ENCODE measurements at regions not wholly inside any gene's neighbourhood (a gene's known extent, or its start where the extent isn't known, plus 50 kb on each side); places are given as distances from the start of the nearest gene placed in this dataset.

GRCh38 chr20:22974354-22974753 is 60.8 kb upstream of the SSTR4 start:
- H2BK20ac ChIP-seq (ENCODE audit: low read depth, low read length) = no peak overlapping the region
- H3K36me3 ChIP-seq (ENCODE audit: control insufficient read depth, insufficient read depth, low read length) = no peaks in the 10 kb centered on the region
- H2BK120ac ChIP-seq (ENCODE audit: low read depth, low read length) = no peak overlapping the region
- no peak for ATAC-seq (ENCODE audit: low read depth)
- no peak for DNase-seq
- H3K79me1 ChIP-seq (ENCODE audit: low read depth in 1 of 2, low read length in 2 of 2) = no peaks in the 10 kb centered on the region
- no peaks in the 10 kb centered on the region for H3K9me3 ChIP-seq (ENCODE audit: control insufficient read depth, insufficient read depth, low read length)
- no peak overlapping the region for H3K4me3 ChIP-seq (ENCODE audit: insufficient read depth, low read depth, low read length)
- no peak overlapping the region for H3K4me2 ChIP-seq (ENCODE audit: low read depth, low read length)
- no peak overlapping the region for H3K9ac ChIP-seq (ENCODE audit: low read depth, low read length)
- peaks cover 3% of the 10 kb centered on the region for H3K27me3 ChIP-seq (ENCODE audit: control insufficient read depth, insufficient read depth, low read length)
- no peak overlapping the region for H3K18ac ChIP-seq (ENCODE audit: low read depth, low read length)
- no peak overlapping the region for H2BK15ac ChIP-seq (ENCODE audit: low read depth, low read length)
- no peak overlapping the region for H4K5ac ChIP-seq (ENCODE audit: low read depth, low read length)
- no peak overlapping the region for H2AK9ac ChIP-seq (replicated peaks; ENCODE audit: low read depth, low read length, poor library complexity)
- H3K14ac ChIP-seq (replicated peaks; ENCODE audit: low read depth, low read length) = no peak overlapping the region
- H4K8ac ChIP-seq (ENCODE audit: low read depth in 2 of 2, low read length in 2 of 2) = no peak overlapping the region
- intact Hi-C loops (cut with micrococcal nuclease) (loop anchor here (1.0 to 10.0 kb wide), 2 partner anchors 250 to 283 kb away; no protein-coding TSS in a partner anchor), in situ Hi-C loops (cut with MboI; ENCODE audit: low sequenced_read_pairs) (no loop called here), dilution Hi-C loops (cut with HindIII; ENCODE audit: low sequenced_read_pairs, unreplicated experiment) (no loop called here)
- TF ChIP-seq CEBPB (IDR thresholded peaks at IDR 0.05; ENCODE audit: low read depth, low read length) (no peak), RAD21 (IDR thresholded peaks at IDR 0.05; ENCODE audit: low read length) (peak; percentile 47), CTCF (conservative IDR thresholded peaks at IDR 0.05; ENCODE audit: low read depth, low read length) (peak; percentile 33), ELK1 (IDR thresholded peaks at IDR 0.05; ENCODE audit: borderline replicate concordance, low read depth, low read length) (no peak), MAZ (IDR thresholded peaks at IDR 0.05; ENCODE audit: borderline replicate concordance, low read depth, low read length) (no peak), FOS (IDR thresholded peaks at IDR 0.05; ENCODE audit: low read depth, low read length) (no peak), MXI1 (IDR thresholded peaks at IDR 0.05; ENCODE audit: borderline replicate concordance, low read depth, low read length) (no peak), POLR2A (IDR thresholded peaks at IDR 0.05; ENCODE audit: low read depth, low read length) (no peak), SMC3 (IDR thresholded peaks at IDR 0.05; ENCODE audit: low read depth, low read length) (peak; percentile 35; the same call in 1 of the 2 replicates), NFE2L2 (IDR thresholded peaks at IDR 0.05; ENCODE audit: low read depth, low read length) (no peak), BHLHE40 (IDR thresholded peaks at IDR 0.05; ENCODE audit: low read depth, low read length) (no peak), CHD1 (IDR thresholded peaks at IDR 0.05; ENCODE audit: low read depth, low read length) (no peak), USF2 (IDR thresholded peaks at IDR 0.05; ENCODE audit: low read depth, low read length) (no peak), MAFK (IDR thresholded peaks at IDR 0.05; ENCODE audit: low read depth, low read length) (no peak), RFX5 (IDR thresholded peaks at IDR 0.05; ENCODE audit: low read depth, low read length) (no peak), RCOR1 (IDR thresholded peaks at IDR 0.05; ENCODE audit: insufficient replicate concordance, low read length) (no peak)
- H2BK5ac ChIP-seq (ENCODE audit: low read depth, low read length, poor library complexity, severe bottlenecking) = no peak overlapping the region
- H3K23ac ChIP-seq (ENCODE audit: low read depth, low read length) = no peak overlapping the region
- WGBS, 2 experiments (ENCODE audit: extremely low coverage in 2 of 2, insufficient read length in 1 of 2) = no CpG with 5 or more reads among the region's 1 CpG
- H2AFZ ChIP-seq (replicated peaks; ENCODE audit: low read length, poor library complexity) = no peak overlapping the region
- H3K56ac ChIP-seq (ENCODE audit: extremely low read depth, insufficient read depth, low read length) = no peak overlapping the region
- BruUV-seq (replicated peaks) = no TSS peak
- ChIA-PET CTCF (no interaction called here), POLR2A (ENCODE audit: unreplicated experiment) (no interaction called here)
- H2AK5ac ChIP-seq (ENCODE audit: low read depth, low read length) = no peak overlapping the region
- no peaks in the 10 kb centered on the region for H3K4me1 ChIP-seq (ENCODE audit: control insufficient read depth, insufficient read depth, low read length)
- no peak overlapping the region for H3K27ac ChIP-seq (ENCODE audit: insufficient read depth, low read length)
- H4K20me1 ChIP-seq (ENCODE audit: insufficient read depth, low read length) = no peaks in the 10 kb centered on the region
- H4K91ac ChIP-seq (ENCODE audit: insufficient read depth, low read depth, low read length) = no peak overlapping the region
- no peak overlapping the region for H3K4ac ChIP-seq (ENCODE audit: low read depth, low read length)
- H3K9me1 ChIP-seq (ENCODE audit: insufficient read depth, low read length) = no peaks in the 10 kb centered on the region
